ENCODE measurements at regions not wholly inside any gene's neighbourhood (a gene's known extent, or its start where the extent isn't known, plus 50 kb on each side); places are given as distances from the start of the nearest gene placed in this dataset.
"Not testable (repeated sequence)": the region's sequence is repeated elsewhere in the genome, so short reads cannot be mapped to it uniquely, and the experiment has no call there.

- no peak for DNase-seq (ENCODE audit: extremely low read depth, low read depth, low spot score)
Measured at GRCh38 chr4:189207872-189208271, 732.8 kb upstream of the FRG1 start.

DNA sequence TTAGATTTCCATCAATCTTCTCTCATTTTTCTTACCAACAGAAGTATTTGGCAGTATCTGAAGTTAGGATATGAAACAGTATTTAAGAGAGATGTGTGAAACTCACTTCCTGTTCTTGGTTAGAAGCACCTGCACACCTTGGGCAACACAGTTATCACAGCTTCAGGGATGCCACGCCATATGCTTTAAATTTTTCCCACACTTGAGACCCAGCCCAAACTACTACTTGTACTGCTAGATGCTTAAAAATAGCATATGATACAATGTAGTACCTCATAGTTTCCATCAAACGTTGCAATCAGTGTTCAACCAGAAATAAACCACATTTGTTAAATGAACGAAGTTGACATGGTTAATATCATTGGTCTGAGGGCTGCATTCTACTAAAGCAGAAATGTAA, 725.1 kb upstream of the FRG1 start:
- DNase-seq (ENCODE audit: extremely low read depth, low read depth, low spot score), result no peak

- DNase-seq (ENCODE audit: extremely low read depth, low read depth, low spot score), result no peak
Measured at GRCh38 chr4:189221691-189222090, 719.0 kb upstream of the FRG1 start.

- no peak for DNase-seq (ENCODE audit: extremely low read depth, low read depth, low spot score)
Measured at GRCh38 chr4:189228726-189229125, 711.9 kb upstream of the FRG1 start.

DNA sequence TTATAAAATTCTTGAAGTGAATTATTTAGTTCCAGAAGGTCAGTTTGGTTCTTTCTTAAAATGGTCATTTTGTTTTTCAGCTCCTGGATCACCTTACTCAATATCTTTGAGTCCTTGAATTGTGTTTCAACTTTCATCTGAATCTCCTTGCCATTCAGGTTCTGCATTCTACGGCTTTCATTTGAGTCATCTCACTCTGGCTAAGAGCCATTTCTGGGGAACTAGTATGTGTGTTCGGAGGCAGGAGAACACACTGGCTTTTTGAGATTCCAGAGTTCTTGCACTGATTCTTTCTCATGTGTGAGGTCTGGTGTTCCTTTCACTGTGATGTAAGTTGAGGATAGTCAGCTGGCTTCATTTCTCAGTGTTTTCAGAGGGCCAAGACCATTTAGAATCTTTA, 708.4 kb upstream of the FRG1 start:
- no peak for DNase-seq (ENCODE audit: extremely low read depth, low read depth, low spot score)

GRCh38 chr4:189233754-189234153, 706.9 kb upstream of the FRG1 start:
- DNase-seq (ENCODE audit: extremely low read depth, low read depth, low spot score), result not testable (repeated sequence)

- not testable (repeated sequence) for DNase-seq (ENCODE audit: extremely low read depth, low read depth, low spot score)
Measured at GRCh38 chr4:189234948-189235347, 705.7 kb upstream of the FRG1 start.

GRCh38 chr4:189235599-189235998, 705.1 kb upstream of the FRG1 start:
- DNase-seq (ENCODE audit: extremely low read depth, low read depth, low spot score), result no peak

DNA sequence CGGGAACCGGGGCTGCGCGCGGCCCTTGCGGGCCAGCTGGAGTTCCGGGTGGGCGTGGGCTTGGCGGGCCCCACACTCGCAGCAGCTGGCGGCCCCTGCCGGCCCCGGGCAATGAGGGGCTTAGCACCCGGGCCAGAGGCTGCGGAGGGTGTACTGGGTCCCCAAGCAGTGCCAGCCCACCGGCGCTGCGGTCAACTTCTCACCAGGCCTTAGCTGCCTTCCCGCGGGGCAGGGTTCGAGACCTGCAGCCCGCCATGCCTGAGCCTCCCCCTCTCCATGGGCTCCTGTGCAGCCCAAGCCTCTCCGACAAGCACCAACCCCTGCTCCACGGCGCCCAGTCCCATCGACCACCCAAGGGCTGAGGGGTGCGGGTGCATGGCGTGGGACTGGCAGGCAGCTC, 704.4 kb upstream of the FRG1 start:
- DNase-seq (ENCODE audit: extremely low read depth, low read depth, low spot score), result not testable (repeated sequence)

GRCh38 chr4:189237340-189237739, 703.3 kb upstream of the FRG1 start:
- DNase-seq (ENCODE audit: extremely low read depth, low read depth, low spot score), result no peak

DNA sequence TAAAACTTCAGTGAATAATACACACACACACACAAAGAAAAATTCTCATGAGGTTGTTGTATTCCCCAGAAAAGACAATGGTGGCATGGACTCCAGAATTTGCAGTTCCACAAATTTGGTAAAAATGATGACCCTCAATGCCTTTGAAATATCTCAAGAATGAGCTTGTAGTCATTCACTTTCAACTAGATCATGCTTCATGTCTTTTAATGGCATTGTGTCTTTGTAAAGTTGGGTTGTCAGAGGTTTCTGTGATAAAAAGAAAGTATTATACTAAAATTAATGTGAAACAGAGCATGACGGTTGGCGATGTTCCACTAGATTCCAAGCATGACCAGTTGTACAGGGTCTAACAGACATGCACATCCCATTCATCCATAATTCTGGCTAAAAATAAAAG, 685.0 kb upstream of the FRG1 start:
- DNase-seq (ENCODE audit: extremely low read depth, low read depth, low spot score), result no peak

DNA sequence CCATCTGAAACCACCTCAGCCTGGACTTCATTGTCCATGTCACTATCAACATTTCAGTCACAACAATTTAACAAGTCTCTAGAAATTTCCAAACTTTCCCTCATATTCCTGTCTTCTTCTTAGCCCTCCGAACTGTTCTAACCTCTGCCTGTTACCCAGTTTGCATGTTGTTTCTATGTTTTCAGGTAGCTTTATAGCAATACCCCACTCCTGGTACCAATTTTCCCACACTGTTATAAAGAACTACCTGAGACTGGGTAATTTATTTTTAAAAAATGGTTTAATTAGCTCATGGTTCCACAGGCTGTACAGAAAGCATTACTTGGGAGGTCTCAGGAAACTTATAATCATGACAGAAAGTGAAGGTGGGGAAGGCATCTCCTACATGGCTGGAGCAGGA, 679.2 kb upstream of the FRG1 start:
- no peak for DNase-seq (ENCODE audit: extremely low read depth, low read depth, low spot score)

GRCh38 chr4:189265515-189265914, 675.2 kb upstream of the FRG1 start:
- no peak for DNase-seq (ENCODE audit: extremely low read depth, low read depth, low spot score)

- DNase-seq (ENCODE audit: extremely low read depth, low read depth, low spot score), result no peak
Measured at GRCh38 chr4:189267312-189267965, 673.2 kb upstream of the FRG1 start.

- DNase-seq (ENCODE audit: extremely low read depth, low read depth, low spot score), result no peak
Measured at GRCh38 chr4:189278597-189279165, 662.0 kb upstream of the FRG1 start.

DNA sequence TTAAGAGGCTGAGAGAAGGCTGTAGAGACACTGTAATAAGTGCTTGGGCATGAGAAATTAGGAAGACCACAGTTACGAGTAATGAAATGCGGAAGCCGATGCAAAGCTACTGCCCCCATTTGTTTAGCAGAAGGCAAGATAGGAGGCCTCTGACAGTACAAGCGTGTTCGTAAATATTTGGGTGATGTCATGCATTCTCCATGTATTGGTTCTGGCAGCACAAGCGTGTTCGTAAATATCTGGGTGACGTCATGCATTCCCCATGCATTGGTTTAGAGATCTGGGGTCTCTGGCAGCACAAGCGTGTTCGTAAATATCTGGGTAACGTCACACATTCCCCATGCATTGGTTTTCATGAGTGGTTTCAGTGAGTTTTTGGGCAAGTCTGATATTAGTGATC, 661.5 kb upstream of the FRG1 start:
- DNase-seq (ENCODE audit: extremely low read depth, low read depth, low spot score), result no peak

DNA sequence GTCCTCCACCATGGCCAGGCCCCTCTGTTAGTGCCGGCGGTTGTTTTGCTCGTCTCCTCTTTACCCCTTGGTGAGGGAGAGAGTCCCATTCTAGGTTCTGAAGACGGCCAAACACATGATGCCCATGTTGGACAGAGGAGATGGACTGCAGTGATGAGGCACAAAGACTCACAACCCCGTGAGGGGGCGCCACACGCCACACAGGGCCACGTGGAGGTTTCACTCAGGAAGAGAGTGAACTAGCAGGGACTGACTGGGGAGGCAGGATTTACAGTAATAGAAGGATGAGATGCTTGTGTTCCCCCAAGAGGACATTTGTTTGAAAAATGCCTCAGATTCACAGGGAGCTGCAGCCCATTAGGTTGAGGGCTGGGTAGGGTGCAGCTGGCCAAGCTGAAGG, 655.3 kb upstream of the FRG1 start:
- no peak for DNase-seq (ENCODE audit: extremely low read depth, low read depth, low spot score)

DNA sequence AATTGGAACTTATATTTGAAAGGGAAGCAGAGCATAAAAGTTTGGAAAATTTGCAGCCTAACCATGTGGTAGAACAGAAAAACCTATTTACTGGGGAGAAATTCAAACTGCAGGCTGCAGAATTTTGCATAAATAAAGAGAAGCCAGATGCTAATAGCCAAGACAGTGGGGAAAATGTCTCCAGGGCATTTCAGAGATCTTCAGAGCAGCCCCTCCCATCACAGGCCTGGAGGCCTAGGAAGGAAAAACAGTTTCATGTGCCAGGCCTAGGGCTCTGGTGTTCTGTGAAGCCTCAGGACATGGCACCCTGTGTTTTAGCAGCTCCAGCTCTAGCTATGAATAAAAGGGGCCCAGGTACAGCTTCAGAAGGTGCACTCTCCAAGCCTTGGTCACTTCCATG, 648.7 kb upstream of the FRG1 start:
- no peak for DNase-seq (ENCODE audit: extremely low read depth, low read depth, low spot score)

GRCh38 chr4:189293459-189293858, 647.2 kb upstream of the FRG1 start:
- DNase-seq (ENCODE audit: extremely low read depth, low read depth, low spot score), result no peak

- no peak for DNase-seq (ENCODE audit: extremely low read depth, low read depth, low spot score)
Measured at GRCh38 chr4:189294574-189294973, 646.1 kb upstream of the FRG1 start.

- DNase-seq (ENCODE audit: extremely low read depth, low read depth, low spot score), result no peak
Measured at GRCh38 chr4:189299706-189300105, 641.0 kb upstream of the FRG1 start.

DNA sequence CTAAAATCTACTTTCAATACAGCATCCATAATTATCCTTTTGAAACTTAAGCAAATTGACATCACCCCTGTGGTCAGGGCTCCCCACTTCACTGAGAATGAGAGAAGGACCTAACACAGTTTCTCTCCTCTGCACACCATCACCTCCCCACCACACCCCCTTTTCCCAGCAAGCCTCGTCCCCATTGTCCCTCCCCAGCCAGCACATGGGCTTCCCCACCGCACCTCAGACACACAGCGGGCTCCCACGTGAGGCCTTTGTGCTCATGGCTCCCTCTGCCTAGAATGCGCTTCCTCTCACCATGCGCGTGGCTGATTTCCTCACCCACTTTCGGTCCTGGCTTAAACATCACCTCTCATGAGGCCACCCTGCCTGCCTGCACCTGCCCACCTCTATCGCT, 639.0 kb upstream of the FRG1 start:
- no peak for DNase-seq (ENCODE audit: extremely low read depth, low read depth, low spot score)

- no peak for DNase-seq (ENCODE audit: extremely low read depth, low read depth, low spot score)
Measured at GRCh38 chr4:189302719-189303118, 638.0 kb upstream of the FRG1 start.
